Muscle of arm (tissue), 1 donor: ENCODE measurements at regions not wholly inside any gene's neighbourhood (a gene's known extent, or its start where the extent isn't known, plus 50 kb on each side); places are given as distances from the start of the nearest gene placed in this dataset.

Source experiments
- DNase-seq: peaks from one replicate; pipeline ENCODE4 v3.0.0-alpha.2; 2013

- peak; percentile 71 for DNase-seq
Measured at GRCh38 chr1:213724640-213725536, 262.9 kb upstream of the PROX1 start.

DNA sequence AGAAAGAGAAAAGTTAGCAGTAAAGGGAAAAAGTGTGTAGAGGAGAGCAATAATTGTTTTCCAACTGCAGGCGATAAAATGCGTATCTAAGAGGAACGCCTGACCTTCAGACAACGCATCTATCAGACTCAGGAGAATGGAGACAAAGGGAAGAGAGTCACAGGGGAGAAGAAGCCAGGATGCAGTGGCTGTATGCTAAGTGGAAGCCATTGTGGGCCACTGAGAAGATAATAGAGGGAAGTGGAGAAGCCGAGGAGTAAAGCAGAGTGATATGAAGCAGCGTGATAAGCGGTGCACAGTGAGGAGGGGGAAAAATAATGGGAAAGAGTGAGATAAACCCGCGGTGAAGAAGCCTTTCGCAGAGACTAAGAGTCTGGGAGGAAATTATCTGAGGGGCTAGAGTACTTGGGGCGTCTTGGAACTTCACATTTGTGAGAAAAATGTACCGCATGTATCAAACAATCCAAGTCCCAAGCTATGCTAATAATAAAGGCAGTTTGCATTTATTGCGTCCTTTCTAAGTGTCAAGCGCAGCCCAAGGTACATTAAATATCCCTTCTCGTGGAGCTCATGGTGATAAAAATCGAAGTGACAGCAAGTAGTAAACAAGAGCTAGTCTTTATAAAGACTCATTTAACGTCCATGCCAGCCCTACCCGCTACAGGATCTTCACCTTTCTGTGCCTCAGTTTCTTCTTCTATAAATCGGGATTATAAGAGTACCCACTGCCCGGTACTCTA, 259.8 kb upstream of the PROX1 start:
- no peak for DNase-seq

DNA sequence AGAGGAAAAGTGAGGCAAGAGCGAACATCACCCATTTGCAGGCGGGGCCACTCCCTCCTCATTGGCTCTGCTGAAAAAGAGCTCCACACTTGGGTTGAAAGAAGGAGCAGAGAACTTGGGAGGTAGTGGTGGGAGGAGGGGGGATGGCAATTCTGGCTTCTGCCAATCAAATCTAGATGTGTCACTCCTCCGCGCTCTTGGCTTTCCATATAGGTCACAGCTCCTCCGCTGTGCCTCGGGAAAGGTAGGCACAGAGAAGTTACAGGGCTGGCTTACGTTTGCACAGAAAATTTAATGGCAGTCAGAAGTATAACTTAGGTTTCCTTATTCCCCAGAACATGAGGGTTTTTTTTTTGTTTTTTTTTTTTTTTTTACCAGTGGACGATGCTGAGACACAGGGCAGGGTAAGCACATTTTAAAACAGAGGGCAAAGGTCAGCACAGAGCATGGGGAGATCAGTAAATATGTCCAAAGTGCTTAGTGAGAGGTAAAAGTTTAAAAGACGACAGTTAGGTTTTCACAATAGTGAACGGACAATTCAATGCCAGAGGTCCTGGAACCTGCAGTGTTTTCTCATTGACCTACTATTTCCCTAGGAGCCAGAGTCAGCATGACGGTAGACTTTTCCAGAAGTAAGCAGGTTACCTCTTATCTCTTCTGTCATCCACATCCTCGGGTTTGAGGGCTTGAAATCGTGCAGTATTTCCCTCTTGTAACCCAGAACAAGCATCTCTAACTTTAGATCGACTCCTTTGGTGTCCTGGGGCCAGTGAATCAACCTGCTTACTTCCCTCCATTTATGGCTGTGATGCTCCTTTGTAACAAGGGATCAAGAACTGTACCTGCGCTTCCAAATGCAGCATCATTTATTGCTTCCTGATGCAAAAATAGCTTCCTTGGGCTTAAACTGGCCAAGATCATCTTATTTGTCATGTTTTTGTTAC, 258.9 kb upstream of the PROX1 start:
- no peak for DNase-seq

DNA sequence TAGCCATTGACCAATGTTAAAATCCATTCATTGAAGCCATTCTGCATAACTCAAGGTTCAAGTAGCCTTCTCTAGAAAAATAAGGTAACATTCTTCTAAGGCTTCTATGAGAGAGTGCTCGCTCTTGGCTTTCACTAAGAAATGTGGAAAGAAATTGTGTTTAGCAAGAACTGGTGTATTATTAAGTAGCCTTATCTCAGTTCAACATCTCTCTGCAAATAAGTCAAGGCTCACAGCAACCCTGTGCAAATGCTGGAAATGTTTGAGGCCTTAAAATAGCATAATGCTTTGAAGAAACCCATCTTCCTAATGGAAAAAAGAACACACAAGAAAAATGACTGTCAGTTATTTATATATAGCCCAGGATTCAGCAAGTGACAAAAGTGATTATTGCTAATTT, 254.1 kb upstream of the PROX1 start:
- no peak for DNase-seq

- DNase-seq: no peak
Measured at GRCh38 chr1:213737398-213738035, 250.3 kb upstream of the PROX1 start.

- no peak for DNase-seq
Measured at GRCh38 chr1:213738658-213739057, 249.1 kb upstream of the PROX1 start.

DNA sequence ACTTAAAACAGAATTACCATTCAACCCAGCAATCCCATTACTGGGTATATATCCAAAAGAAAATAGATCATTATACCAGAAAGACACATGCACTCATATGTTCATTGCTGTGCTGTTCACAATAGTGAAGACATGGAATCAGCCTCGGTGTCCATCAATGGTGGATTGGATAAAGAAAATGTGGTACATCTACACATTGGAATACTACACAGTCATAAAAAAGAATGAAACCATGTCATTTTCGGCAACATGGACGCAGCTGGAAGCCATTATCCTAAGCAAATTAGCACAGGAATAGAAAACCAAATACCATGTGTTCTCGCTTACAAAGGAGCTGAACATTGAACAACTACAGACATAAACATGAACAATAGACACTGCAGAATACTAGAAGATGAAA, 244.8 kb upstream of the PROX1 start:
- DNase-seq: no peak

DNA sequence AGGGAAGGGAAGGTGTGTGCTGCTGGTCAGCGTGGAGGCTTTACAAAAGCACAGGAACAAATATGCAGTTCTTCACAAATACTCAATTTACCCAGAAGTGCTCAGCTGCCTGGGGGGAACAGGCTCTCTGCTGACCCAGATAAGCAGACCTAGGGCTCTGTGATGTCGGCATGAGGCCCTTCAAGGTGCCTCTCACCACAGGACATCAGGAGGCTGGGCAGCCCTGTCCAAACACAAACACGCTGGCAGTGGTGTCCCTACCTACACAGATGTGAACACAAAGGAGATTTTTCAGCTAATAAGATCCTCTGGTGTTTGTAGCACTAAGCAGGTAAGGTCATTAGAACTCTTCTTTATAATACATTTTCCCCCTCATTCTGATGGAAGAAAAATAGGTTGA, 243.0 kb upstream of the PROX1 start:
- no peak for DNase-seq

DNA sequence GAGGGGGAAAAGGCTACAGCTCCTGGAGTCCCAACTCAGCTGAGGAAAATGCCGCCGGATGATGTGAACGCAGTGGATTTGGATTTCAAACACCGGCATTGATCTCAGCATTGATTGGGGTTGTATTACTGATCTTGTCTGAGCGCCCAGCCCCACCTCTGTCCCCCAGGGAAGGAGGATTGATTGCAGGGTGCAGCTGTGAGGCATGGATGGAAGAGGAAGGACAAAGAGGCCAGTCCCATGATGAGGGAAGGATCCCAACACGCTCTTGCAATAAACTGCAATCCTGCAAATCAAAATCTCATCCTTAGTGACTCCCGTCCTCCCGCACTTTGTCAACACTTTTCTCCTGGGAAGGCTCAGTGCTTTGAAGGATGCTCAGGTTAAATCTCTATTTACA, 242.3 kb upstream of the PROX1 start:
- DNase-seq: no peak

DNA sequence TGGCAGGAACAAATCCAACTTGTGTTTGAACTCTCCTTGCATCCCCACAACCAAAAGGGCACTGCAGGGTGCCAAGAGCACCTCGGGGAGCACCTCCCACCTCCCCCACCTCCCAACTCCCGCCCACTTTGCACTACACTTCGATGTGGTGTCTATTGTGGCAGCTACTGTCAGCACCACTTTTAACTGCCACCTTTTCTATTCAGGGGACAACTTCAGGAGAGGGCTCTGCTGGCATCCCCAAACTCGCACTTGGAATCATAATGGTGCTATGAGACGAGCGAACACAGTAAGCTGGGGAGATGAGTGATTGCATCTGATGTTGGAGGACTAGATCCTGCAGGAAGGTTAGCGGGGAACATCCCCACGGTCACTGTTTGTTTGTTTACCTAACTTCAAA, 238.2 kb upstream of the PROX1 start:
- DNase-seq: no peak

DNA sequence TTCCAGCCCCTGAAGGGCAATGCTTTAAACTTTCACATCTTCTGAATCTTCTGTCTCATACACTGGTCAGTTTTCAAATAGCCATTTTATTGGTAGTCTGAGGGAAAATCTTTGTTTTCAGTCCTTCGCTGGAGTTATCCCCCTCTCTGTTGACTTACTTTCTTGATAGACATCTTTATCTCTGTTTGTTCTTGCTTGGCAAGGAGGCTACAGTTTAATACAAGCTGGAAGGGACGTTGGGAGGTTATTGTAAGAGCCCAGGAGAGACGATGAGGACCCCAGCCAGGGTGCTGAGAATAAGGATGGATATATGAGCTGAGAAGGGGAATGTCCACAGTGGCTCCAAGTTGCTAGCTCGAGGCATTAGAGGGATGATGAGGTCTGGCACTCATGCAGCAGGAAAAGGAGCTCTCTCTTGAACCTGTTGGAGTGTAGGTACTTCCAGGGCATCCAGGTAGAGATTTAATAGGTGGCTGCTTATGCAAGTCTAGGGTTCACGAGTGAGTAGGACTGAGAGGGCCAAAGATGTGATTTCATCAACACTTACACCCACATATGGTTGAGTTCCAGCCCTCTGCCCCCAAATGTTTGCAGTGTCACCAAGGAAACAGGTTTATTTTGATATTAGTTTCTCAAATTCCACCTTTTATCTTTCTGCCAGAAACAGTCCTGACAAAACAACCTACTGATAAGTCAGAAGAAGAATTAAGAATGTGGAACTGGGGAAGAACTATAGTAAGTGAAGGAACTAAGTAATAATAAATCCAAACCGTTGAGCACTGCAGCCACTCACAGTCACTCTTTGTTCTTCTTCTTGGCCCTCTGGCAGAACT, 237.3 kb upstream of the PROX1 start:
- no peak for DNase-seq

DNA sequence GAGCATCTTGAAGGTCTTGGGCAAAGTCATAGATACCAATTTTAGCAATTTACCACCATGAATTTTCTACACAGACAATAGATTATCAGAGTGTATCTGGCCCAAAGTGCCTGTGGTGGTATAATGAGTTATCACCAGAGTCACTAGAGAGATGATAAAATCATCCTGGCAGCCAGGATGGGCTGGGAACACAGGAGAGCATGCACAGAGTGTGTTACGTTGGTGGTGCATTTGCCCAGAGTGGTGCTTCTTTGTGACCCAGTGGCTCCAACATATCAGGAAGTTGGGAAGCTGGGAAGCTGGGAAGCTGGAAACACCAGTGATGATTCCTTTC, 236.7 kb upstream of the PROX1 start:
- no peak for DNase-seq

GRCh38 chr1:213759359-213760181, 228.2 kb upstream of the PROX1 start:
- DNase-seq: no peak

- no peak for DNase-seq
Measured at GRCh38 chr1:213761845-213762407, 225.8 kb upstream of the PROX1 start.

DNA sequence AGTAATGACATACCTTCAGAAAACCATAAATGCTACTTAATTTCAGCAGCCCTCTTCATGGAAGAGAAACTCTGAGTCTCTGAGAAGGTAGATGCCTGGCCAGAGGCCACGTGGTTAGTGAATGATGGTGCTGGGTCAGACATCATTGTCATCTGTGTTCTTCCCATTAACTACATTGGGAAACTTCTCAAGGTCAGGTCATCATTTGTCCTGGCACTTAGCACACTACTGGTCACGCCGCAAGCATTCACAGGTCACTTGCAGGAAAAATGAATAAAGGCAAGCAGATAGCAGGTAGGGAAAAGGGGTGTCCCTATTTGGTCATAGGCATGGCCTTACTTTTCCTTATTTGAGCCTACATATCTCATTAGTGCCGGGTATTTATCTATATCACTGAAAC, 220.1 kb upstream of the PROX1 start:
- no peak for DNase-seq

GRCh38 chr1:213772128-213773063, 215.4 kb upstream of the PROX1 start:
- no peak for DNase-seq

DNA sequence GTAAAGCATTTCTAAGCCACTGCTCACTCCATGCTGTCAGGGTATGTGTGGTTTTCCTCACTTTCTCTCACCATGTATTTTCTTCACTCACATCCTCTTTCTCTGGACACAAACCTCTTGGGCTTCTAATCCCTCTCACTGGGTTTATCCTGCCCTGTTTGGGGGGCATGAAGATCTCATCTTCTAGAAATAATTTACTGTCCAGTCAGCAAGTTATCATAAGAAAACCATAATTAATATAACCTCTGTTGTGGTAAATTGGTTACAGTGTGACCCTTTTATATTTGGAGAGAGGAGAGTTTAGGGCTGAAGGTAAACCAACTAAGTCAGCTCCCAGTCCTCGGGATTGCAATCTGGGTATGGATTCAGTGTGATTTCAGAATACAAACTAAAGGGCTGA, 213.8 kb upstream of the PROX1 start:
- no peak for DNase-seq

GRCh38 chr1:213776969-213777368, 210.8 kb upstream of the PROX1 start:
- no peak for DNase-seq
